PC-9 (cell line): ENCODE measurements at regions not wholly inside any gene's neighbourhood (a gene's known extent, or its start where the extent isn't known, plus 50 kb on each side); places are given as distances from the start of the nearest gene placed in this dataset.

Experiments used
- BruUV-seq: library from RNA; stranded (reverse); fragments of 400-500 nt; replicated peaks from 2 replicates; lab custom pipeline; 2021; lab: Mats Ljungman, UMichigan
- CTCF ChIA-PET: fragments of 300-600 bp; sonication (Branson Sonifier 250); formaldehyde crosslinking; loops from one replicate; lab custom pipeline; 2022; ENCODE audit warnings: antibody characterized with exemption; lab: Charles Lee
- POLR2A ChIA-PET: fragments of 300-600 bp; sonication (Branson Sonifier 250); formaldehyde crosslinking; loops from one replicate; lab custom pipeline; 2022; ENCODE audit warnings: antibody characterized with exemption; ENCODE audit not compliant: unreplicated experiment; lab: Charles Lee
- DNase-seq, 2 experiments: peaks; one replicate each; pipeline versions ENCODE4 v3.0.0 to v3.0.0-alpha.2; 2015 to 2022; ENCODE audit warnings: mixed read lengths in 1 of 2
- H2AFZ ChIP-seq: fragments of 200-600 bp; sonication (generic); 2 replicates; pipeline ENCODE4 v1.8.1; 2017; ENCODE audit warnings: antibody characterized with exemption
- H3F3A ChIP-seq: fragments of 200-600 bp; sonication (generic); 2 replicates; pipeline ENCODE4 v1.8.1; 2017; ENCODE audit warnings: antibody characterized with exemption, mild to moderate bottlenecking, low read depth; ENCODE audit not compliant: insufficient read depth
- H3K27ac ChIP-seq: fragments of 200-600 bp; sonication (generic); 2 replicates; pipeline ENCODE4 v1.6.1; 2016; ENCODE audit warnings: mixed run types
- H3K27me3 ChIP-seq: fragments of 200-600 bp; sonication (generic); 2 replicates; pipeline ENCODE4 v1.6.1; 2016; ENCODE audit warnings: low read depth, mixed run types; ENCODE audit not compliant: insufficient read depth
- H3K36me3 ChIP-seq: fragments of 200-600 bp; sonication (generic); 2 replicates; pipeline ENCODE4 v1.6.1; 2016; ENCODE audit warnings: low read depth, mixed run types
- H3K4me1 ChIP-seq: fragments of 200-600 bp; sonication (generic); replicated peaks from 2 replicates; pipeline ENCODE4 v1.6.1; 2016; ENCODE audit warnings: mixed run types; ENCODE audit not compliant: insufficient read depth
- H3K4me2 ChIP-seq: fragments of 200-600 bp; sonication (generic); 2 replicates; pipeline ENCODE4 v1.6.1; 2017; ENCODE audit warnings: mixed run types
- H3K4me3 ChIP-seq: fragments of 200-600 bp; sonication (generic); 2 replicates; pipeline ENCODE4 v1.6.1; 2016; ENCODE audit warnings: mixed run types
- H3K79me2 ChIP-seq: fragments of 200-600 bp; sonication (generic); 2 replicates; pipeline ENCODE4 v1.6.1; 2017; ENCODE audit warnings: low read depth, mixed run types
- H3K9me2 ChIP-seq: fragments of 200-600 bp; sonication (generic); 2 replicates; pipeline ENCODE4 v1.8.1; 2017; ENCODE audit warnings: mild to moderate bottlenecking; ENCODE audit not compliant: insufficient read depth
- H3K9me3 ChIP-seq: fragments of 200-600 bp; sonication (generic); 2 replicates; pipeline ENCODE4 v1.8.1; 2016; ENCODE audit warnings: low read depth; ENCODE audit not compliant: insufficient read depth
- H4K20me1 ChIP-seq: fragments of 200-600 bp; sonication (generic); 2 replicates; pipeline ENCODE4 v1.8.1; 2017; ENCODE audit not compliant: insufficient read depth
- EZH2 ChIP-seq: fragments of 200-600 bp; sonication (generic); IDR thresholded peaks from 2 replicates; pipeline ENCODE4 v1.8.0; 2017; ENCODE audit warnings: antibody characterized with exemption, low read depth
- intact Hi-C: fragments of 100-400 bp; cut with micrococcal nuclease; formaldehyde crosslinking; loops from one replicate; pipeline ENCODE4 v1.10.0; 2022; ENCODE audit not compliant: unreplicated experiment
- TF ChIP-seq, protein P1 (sequence below): fragments of 200-600 bp; sonication (generic); conservative IDR thresholded peaks from 2 replicates; pipeline ENCODE4 v1.6.1; 2017; ENCODE audit warnings: mixed run types, antibody characterized with exemption, mild to moderate bottlenecking, moderate library complexity

DNA sequence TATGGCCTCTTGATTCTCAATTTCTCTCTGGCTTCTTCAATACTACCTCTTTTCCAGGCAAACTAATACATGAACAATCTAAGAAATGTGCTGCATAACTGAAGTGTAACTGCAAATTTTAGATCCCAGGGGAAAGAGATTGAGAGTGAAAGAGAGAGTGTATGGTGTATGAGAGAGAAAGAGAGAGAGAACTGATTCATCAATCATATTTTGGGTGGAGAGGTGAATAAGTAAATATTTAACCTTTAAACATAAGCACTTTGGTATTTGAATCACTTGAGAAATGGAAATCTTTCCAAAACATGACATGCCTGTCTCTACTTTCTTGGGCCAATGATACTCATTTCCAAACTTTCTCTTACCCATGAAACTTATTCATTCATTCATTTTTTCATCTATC, 147.2 kb upstream of the DIPK2B start:
- Histone ChIP-seq H4K20me1 (no peaks in the 10 kb centered on the region), H3F3A (no peaks in the 10 kb centered on the region), H3K4me3 (no peak overlapping the region), H3K9me2 (no peaks in the 10 kb centered on the region), H3K79me2 (no peaks in the 10 kb centered on the region), H3K4me1 (no peaks in the 10 kb centered on the region), H3K27me3 (no peaks in the 10 kb centered on the region), H3K9me3 (no peaks in the 10 kb centered on the region), H3K27ac (no peak overlapping the region), H2AFZ (no peak overlapping the region), H3K36me3 (no peaks in the 10 kb centered on the region), H3K4me2 (no peak overlapping the region)
- peak in 1 of 2 experiments; percentile 38 for DNase-seq
- intact Hi-C loops = no loop called here
- CTCF ChIA-PET = no interaction called here
- no TSS peak for BruUV-seq
- no peak for TF ChIP-seq EZH2
- TF ChIP-seq, protein P1, sequence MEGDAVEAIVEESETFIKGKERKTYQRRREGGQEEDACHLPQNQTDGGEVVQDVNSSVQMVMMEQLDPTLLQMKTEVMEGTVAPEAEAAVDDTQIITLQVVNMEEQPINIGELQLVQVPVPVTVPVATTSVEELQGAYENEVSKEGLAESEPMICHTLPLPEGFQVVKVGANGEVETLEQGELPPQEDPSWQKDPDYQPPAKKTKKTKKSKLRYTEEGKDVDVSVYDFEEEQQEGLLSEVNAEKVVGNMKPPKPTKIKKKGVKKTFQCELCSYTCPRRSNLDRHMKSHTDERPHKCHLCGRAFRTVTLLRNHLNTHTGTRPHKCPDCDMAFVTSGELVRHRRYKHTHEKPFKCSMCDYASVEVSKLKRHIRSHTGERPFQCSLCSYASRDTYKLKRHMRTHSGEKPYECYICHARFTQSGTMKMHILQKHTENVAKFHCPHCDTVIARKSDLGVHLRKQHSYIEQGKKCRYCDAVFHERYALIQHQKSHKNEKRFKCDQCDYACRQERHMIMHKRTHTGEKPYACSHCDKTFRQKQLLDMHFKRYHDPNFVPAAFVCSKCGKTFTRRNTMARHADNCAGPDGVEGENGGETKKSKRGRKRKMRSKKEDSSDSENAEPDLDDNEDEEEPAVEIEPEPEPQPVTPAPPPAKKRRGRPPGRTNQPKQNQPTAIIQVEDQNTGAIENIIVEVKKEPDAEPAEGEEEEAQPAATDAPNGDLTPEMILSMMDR = no peak
- POLR2A ChIA-PET = no interaction called here

DNA sequence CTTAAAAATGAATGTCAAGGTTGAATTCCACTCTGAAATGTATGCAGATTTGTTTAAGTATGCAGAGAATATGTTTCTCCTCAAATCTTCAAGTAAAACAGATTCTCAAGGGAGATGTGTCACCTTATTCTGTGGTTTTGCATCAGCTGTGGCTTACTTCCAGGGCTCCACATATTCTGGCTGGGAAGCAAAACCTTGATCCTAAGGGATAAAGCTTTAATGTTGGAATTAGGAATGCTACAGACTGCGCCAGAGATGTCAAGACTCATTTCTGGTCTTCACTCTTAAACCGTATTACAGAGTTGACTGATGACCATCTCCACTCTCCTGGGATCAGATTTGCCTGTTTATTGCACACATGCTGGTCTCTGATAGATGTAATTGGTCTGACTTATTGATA, 143.9 kb upstream of the DIPK2B start:
- H3K27ac ChIP-seq = no peak overlapping the region
- intact Hi-C loops = no loop called here
- DNase-seq = no peak
- no peaks in the 10 kb centered on the region for H3K79me2 ChIP-seq
- H3K4me1 ChIP-seq = no peaks in the 10 kb centered on the region
- H3K27me3 ChIP-seq = no peaks in the 10 kb centered on the region
- ChIA-PET CTCF (no interaction called here), POLR2A (no interaction called here)
- no peaks in the 10 kb centered on the region for H4K20me1 ChIP-seq
- BruUV-seq = no TSS peak
- no peaks in the 10 kb centered on the region for H3K9me2 ChIP-seq
- no peak overlapping the region for H3K4me3 ChIP-seq
- H3K36me3 ChIP-seq = no peaks in the 10 kb centered on the region
- H3K4me2 ChIP-seq = no peak overlapping the region
- TF ChIP-seq, protein P1 = no peak
- no peaks in the 10 kb centered on the region for H3F3A ChIP-seq
- H2AFZ ChIP-seq = no peak overlapping the region
- no peaks in the 10 kb centered on the region for H3K9me3 ChIP-seq

DNA sequence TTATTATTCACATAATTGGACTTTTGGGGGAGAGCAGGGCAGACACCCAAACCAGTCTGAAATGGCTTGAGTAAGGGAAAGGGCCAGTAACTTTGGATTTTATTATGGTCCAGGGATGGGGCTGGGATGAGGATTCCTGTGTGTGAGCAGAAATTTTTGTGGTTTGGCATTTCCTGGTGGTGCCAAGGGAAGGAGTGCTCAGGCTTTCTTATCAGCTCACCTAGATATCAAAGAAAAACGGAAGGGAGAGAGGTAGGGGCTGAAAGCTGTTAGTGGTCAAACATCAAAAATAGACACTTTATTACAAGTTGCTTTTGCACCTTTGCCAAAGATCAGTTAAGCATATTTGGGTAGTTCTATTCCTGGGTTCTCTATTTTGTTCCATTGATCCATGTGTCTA, 128.5 kb upstream of the DIPK2B start:
- H3K27me3 ChIP-seq = no peaks in the 10 kb centered on the region
- no peak overlapping the region for H3K27ac ChIP-seq
- H3K79me2 ChIP-seq = no peaks in the 10 kb centered on the region
- TF ChIP-seq EZH2 = no peak
- TF ChIP-seq, protein P1 = no peak
- H4K20me1 ChIP-seq = no peaks in the 10 kb centered on the region
- intact Hi-C loops = no loop called here
- POLR2A ChIA-PET = no interaction called here
- no peaks in the 10 kb centered on the region for H3K4me1 ChIP-seq
- no peak overlapping the region for H2AFZ ChIP-seq
- H3K9me2 ChIP-seq = no peaks in the 10 kb centered on the region
- no peak for DNase-seq
- no peaks in the 10 kb centered on the region for H3K36me3 ChIP-seq
- CTCF ChIA-PET = no interaction called here
- no peak overlapping the region for H3K4me3 ChIP-seq
- H3K4me2 ChIP-seq = no peak overlapping the region
- no TSS peak for BruUV-seq
- no peaks in the 10 kb centered on the region for H3F3A ChIP-seq
- no peaks in the 10 kb centered on the region for H3K9me3 ChIP-seq
